ENCODE measurements at regions not wholly inside any gene's neighbourhood (a gene's known extent, or its start where the extent isn't known, plus 50 kb on each side); places are given as distances from the start of the nearest gene placed in this dataset.

DNA sequence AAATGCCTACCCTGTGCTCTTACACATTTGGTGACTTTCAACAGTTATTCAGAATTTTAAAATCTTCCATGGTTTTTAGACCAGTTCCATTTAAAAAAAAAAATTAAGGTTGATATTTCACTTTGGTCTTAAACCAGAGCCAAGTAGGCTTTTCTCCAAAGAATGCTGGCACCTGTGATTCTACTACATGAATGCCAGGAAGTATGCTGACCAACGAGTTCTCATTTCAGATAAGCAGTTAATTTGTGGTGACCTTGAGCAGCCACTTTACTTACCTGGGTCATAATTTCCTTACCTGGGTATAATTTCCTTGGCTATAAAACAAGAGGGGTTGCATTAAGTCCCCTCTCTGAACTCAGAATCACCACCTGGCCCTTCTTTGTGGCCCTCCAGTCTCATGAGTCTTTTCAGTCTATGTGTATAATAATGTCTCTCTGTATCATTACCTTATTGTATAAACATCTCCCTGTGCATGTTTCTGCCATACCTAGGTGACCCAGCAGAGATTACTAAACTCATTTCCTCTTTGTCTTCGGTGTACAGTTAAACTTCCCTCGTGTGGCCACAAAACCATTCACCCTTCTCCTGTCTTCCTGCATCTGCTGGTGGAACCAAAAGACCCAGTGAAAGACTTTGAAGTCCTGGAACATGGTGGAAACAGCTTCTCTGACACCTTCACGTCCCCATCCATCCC, 139.1 kb upstream of the DPT start (continued):
- TF ChIP-seq, protein P1, sequence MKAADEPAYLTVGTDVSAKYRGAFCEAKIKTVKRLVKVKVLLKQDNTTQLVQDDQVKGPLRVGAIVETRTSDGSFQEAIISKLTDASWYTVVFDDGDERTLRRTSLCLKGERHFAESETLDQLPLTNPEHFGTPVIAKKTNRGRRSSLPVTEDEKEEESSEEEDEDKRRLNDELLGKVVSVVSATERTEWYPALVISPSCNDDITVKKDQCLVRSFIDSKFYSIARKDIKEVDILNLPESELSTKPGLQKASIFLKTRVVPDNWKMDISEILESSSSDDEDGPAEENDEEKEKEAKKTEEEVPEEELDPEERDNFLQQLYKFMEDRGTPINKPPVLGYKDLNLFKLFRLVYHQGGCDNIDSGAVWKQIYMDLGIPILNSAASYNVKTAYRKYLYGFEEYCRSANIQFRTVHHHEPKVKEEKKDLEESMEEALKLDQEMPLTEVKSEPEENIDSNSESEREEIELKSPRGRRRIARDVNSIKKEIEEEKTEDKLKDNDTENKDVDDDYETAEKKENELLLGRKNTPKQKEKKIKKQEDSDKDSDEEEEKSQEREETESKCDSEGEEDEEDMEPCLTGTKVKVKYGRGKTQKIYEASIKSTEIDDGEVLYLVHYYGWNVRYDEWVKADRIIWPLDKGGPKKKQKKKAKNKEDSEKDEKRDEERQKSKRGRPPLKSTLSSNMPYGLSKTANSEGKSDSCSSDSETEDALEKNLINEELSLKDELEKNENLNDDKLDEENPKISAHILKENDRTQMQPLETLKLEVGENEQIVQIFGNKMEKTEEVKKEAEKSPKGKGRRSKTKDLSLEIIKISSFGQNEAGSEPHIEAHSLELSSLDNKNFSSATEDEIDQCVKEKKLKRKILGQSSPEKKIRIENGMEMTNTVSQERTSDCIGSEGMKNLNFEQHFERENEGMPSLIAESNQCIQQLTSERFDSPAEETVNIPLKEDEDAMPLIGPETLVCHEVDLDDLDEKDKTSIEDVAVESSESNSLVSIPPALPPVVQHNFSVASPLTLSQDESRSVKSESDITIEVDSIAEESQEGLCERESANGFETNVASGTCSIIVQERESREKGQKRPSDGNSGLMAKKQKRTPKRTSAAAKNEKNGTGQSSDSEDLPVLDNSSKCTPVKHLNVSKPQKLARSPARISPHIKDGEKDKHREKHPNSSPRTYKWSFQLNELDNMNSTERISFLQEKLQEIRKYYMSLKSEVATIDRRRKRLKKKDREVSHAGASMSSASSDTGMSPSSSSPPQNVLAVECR (CRISPR knock-in tag; IDR thresholded peaks at IDR 0.05; ENCODE audit: borderline replicate concordance), result no peak
- TF ChIP-seq, protein P2, sequence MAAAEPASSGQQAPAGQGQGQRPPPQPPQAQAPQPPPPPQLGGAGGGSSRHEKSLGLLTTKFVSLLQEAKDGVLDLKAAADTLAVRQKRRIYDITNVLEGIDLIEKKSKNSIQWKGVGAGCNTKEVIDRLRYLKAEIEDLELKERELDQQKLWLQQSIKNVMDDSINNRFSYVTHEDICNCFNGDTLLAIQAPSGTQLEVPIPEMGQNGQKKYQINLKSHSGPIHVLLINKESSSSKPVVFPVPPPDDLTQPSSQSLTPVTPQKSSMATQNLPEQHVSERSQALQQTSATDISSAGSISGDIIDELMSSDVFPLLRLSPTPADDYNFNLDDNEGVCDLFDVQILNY (CRISPR knock-in tag; conservative IDR thresholded peaks at IDR 0.05), result no peak
- TF ChIP-seq, protein P3, sequence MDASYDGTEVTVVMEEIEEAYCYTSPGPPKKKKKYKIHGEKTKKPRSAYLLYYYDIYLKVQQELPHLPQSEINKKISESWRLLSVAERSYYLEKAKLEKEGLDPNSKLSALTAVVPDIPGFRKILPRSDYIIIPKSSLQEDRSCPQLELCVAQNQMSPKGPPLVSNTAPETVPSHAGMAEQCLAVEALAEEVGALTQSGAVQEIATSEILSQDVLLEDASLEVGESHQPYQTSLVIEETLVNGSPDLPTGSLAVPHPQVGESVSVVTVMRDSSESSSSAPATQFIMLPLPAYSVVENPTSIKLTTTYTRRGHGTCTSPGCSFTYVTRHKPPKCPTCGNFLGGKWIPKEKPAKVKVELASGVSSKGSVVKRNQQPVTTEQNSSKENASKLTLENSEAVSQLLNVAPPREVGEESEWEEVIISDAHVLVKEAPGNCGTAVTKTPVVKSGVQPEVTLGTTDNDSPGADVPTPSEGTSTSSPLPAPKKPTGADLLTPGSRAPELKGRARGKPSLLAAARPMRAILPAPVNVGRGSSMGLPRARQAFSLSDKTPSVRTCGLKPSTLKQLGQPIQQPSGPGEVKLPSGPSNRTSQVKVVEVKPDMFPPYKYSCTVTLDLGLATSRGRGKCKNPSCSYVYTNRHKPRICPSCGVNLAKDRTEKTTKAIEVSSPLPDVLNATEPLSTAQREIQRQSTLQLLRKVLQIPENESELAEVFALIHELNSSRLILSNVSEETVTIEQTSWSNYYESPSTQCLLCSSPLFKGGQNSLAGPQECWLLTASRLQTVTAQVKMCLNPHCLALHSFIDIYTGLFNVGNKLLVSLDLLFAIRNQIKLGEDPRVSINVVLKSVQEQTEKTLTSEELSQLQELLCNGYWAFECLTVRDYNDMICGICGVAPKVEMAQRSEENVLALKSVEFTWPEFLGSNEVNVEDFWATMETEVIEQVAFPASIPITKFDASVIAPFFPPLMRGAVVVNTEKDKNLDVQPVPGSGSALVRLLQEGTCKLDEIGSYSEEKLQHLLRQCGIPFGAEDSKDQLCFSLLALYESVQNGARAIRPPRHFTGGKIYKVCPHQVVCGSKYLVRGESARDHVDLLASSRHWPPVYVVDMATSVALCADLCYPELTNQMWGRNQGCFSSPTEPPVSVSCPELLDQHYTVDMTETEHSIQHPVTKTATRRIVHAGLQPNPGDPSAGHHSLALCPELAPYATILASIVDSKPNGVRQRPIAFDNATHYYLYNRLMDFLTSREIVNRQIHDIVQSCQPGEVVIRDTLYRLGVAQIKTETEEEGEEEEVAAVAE (CRISPR knock-in tag; IDR thresholded peaks at IDR 0.05; ENCODE audit: borderline replicate concordance), result no peak
- no peak for TF ChIP-seq TARDBP (CRISPR knock-in tag; IDR thresholded peaks at IDR 0.05)
- no peak for TF ChIP-seq ETV5 (CRISPR knock-in tag; IDR thresholded peaks at IDR 0.05; ENCODE audit: borderline replicate concordance)
- TF ChIP-seq, protein P4, sequence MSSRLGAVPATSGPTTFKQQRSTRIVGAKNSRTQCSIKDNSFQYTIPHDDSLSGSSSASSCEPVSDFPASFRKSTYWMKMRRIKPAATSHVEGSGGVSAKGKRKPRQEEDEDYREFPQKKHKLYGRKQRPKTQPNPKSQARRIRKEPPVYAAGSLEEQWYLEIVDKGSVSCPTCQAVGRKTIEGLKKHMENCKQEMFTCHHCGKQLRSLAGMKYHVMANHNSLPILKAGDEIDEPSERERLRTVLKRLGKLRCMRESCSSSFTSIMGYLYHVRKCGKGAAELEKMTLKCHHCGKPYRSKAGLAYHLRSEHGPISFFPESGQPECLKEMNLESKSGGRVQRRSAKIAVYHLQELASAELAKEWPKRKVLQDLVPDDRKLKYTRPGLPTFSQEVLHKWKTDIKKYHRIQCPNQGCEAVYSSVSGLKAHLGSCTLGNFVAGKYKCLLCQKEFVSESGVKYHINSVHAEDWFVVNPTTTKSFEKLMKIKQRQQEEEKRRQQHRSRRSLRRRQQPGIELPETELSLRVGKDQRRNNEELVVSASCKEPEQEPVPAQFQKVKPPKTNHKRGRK (CRISPR knock-in tag; IDR thresholded peaks at IDR 0.05), result no peak
